Dedifferentiated amniotic fluid mesenchymal stem cell (primary cell): ENCODE measurements at regions not wholly inside any gene's neighbourhood (a gene's known extent, or its start where the extent isn't known, plus 50 kb on each side); places are given as distances from the start of the nearest gene placed in this dataset.

Experiments
- DNase-seq: peaks from one replicate; pipeline ENCODE4 v3.0.0-alpha.2; 2016; ENCODE audit errors: extremely low spot score

DNA sequence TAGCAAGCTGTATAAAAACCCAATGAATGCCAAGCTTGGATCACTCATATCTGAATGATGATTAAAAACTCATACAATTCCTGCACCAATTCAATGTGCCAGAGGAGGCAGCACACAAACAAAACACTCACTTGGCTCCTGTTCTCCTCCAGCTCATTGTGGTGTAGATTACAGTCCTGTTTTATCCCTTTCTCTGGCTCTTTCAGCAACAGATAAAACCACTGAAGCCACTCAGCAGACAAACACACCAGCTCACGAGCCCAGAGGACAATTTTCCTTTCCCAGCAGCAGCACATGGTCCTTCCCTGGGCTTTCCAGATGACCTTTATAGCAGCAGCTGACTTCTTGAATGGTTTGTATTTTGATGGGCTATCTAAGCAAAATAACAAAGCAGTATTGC is 107.3 kb upstream of the STARD3NL start:
- no peak for DNase-seq

DNA sequence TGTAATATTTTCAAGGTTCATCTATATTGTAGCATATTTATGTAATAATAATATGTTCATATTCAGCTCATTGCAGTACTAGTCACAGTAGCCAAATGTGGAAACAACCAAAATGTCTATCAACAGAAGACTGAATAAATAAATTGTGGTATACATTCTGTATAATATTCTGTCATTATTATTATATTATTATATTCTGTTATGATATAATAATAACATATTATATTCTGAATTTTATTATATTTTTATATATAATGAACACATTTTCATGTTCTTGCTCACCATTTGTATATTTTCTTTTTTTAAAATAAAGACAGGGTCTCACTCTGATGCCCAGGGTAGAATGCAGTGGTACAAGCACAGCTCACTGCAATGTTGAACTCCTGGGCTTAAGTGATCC is 91.2 kb upstream of the STARD3NL start:
- no peak for DNase-seq

DNA sequence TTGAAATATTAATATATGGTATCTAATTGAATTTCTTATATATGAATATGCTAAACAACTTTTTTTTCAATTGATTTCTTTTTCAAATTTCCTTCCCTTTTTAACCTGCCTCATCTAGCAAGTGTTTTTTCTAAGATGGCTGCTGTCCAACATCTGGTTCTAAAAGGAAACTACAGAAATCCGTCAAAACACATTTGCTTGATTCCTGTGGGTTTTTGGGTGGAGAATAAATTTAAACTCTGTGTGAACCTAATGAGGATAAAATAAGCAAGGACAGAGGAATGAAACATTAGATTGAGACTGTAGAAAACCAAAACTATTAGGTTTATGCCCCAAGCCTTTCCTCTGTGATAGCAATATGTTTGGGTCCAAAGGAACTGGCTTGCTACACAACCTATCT is 75.5 kb upstream of the STARD3NL start:
- DNase-seq = peak; percentile 66

DNA sequence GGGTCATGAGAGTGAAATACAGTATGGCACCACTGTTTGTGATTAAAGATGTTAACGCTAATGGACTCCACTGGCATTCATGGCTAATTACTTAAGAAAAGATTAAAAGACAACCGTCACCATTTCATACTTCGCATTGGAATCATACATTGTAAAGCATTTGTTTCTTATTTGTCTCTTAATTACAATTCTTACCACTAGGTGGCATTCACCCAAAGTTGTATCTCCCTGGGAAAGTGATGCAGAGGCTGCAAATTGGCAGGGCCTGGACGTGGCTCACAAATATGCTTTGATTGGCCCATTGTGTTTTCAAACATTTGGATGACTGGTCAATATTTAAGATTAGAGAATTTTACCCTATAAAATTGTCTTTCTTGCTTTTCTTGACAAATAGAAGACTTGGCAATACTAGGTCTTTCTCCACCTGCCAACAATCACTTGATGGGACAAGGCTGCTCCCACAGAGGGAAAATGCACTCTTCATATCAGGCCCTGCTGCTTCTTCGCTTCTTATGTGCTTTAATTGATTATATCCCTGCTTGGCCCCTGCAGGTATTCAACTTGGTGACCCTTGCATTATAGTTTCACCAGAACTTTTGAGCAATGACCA is 72.1 kb upstream of the STARD3NL start:
- peak; percentile 74 for DNase-seq

DNA sequence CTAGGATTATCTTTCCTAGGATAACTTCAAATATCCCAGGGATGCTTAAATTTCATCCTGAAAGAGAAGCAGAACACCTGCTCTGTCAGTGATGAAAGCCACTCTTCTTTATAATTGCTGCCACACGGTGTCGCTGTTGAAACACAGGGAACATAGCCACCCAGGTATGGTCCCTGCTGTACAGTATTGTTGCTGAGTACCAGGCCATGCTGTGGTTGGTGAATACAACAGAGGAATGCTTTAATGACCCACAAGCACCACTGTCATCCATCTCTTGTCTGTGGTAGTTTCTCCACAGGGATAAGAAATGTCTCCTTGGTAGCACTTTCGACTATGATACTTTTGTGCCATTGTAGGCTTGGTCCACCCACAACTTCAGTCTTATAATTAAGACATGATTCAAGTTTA is 70.6 kb upstream of the STARD3NL start:
- peak; percentile 35 for DNase-seq

DNA sequence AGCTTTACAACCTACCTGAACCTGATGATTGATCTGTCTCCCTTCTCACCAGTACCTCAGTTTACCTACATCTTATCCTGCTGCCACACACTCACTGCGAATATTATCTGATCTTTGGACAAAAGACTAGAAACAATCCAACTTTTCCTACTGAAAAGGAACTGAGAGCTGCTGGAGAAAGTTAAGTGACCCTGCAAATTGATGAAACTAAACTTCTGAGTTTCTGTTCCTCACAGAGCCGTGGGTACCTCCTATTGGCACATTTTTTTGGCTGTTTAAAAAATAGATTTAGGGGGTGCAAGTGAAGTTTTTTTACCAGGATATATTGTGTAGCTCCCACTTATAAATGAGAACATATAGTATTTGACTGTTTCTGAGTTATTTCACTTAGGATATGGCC is 66.0 kb upstream of the STARD3NL start:
- no peak for DNase-seq

DNA sequence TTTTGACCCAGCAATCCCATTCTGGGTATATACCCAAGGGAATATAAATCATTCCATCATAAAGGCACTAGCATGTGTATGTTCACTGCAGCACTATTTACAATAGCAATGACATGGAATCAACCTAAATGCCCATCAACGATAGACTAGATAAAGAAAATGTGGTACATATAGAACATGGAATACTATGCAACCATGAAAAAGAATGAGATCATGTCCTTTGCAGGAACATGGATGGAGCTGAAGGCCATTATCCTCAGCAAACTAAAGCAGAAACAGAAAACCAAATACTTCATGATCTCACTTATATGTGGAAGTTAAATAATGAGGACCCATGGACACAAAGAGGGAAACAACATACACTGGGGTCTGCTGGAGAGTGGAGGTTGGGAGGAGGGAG is 58.0 kb upstream of the STARD3NL start:
- no peak for DNase-seq

DNA sequence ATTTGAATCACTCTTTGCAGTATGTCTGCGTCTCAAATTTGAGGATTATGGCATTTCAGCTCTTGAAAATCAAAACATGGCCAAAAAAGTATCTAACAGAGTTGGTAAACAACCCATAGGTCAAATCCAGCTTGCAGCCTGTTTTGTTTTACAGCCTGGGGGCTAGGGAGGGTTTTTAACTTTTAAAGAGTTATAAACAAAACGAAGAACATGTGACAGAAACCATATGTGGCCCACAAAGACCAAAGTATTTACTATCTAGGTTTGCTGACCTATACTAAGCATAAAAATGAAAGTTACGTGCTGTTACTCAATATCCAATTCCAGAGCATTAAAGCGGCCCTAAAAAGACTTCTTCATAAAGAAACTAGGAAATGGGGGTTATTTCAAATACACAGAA is 55.5 kb upstream of the STARD3NL start:
- no peak for DNase-seq

DNA sequence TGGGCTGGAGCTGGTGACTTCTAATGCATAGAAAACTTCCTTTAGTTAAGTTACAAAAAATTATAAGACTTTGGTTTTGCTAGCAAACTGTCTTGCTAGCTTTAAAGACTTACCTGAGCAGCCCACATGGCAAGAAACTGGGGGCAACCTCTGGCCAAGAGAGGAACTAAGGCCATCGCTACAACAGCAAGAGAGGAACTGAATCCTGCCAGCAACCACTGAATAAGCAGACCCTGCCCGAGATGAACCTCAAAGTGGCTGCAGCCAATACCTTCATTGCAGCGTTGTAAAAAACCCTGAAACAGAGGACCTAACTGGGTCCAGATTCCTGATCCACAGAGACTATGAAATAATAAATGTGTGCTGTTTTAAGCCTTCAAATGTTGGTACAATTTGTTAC is 54.6 kb upstream of the STARD3NL start:
- no peak for DNase-seq

DNA sequence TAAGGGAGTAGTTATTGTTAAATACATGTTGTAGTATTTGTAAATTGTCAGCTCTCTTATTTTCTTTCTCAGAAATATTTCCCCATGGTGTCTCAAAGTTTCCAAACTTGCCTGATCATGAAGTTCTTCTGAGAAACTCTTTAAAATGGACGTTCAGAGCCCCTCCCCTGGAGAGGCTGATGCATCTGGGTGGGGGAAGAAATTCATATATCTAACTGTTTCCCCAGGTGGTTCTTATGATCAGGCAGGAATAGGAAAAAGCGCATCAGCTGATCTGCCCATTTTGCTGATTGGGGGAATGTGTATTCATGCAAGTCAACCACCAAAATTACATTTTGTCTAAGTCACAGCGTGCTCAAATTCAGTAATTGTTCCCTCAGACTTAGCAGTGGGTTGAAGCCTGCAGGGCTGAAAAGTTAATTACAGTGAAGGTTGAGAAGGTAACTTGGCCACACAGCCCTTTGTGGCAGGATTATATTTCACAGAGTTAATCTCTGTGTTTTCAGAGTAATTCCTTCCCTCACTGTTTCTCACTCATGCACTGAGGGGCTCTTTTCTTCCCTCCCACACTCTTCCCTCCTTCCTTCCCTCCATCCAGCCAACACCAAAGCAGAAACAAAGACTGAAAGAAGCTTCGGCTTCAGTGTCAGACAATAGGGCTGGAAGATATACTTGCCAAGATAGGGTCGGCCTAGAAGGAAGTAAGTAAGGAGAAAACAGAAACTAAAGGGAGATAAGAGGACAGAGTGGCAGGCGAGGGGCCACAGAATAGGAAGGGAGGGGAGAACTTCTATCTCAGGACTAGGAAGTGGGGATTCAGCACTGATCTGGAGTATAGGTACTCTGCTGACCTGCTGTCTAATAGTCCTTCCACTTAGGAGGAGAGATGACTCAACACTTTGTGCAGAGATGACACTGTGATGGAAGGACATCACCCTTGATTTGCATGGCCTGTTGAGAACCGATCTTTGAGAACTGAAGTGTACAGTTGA is 50.5 kb upstream of the STARD3NL start:
- no peak for DNase-seq
